A673 (cell line): ENCODE measurements at regions not wholly inside any gene's neighbourhood (a gene's known extent, or its start where the extent isn't known, plus 50 kb on each side); places are given as distances from the start of the nearest gene placed in this dataset.

ENCODE experiments used
- BruUV-seq: library from RNA; stranded (reverse); fragments of 400-500 nt; replicated peaks from 2 replicates; lab custom pipeline; 2021; lab: Mats Ljungman, UMichigan
- CTCF ChIA-PET: fragments of 300-600 bp; sonication (Branson Sonifier 250); formaldehyde crosslinking; loops from one replicate; lab custom pipeline; 2022; ENCODE audit warnings: antibody characterized with exemption; lab: Charles Lee
- POLR2A ChIA-PET: fragments of 300-600 bp; sonication (Branson Sonifier 250); formaldehyde crosslinking; loops from one replicate; lab custom pipeline; 2022; ENCODE audit warnings: antibody characterized with exemption; ENCODE audit not compliant: low non-redundant PET; lab: Charles Lee
- DNase-seq: peaks from one replicate; pipeline ENCODE4 v3.0.0-alpha.2; 2015; ENCODE audit warnings: low spot score
- H3K27ac ChIP-seq: fragments of 200-600 bp; sonication (generic); 2 replicates; pipeline ENCODE4 v1.5.1; 2016; ENCODE audit warnings: mixed run types, low read depth, mild to moderate bottlenecking, mixed read lengths, antibody characterized with exemption, low read length; ENCODE audit not compliant: poor library complexity, severe bottlenecking
- H3K27me3 ChIP-seq: fragments of 200-600 bp; sonication (generic); replicated peaks from 2 replicates; pipeline ENCODE4 v1.6.1; 2017; ENCODE audit warnings: mixed run types, low read depth, mild to moderate bottlenecking, mixed read lengths, antibody characterized with exemption, low read length; ENCODE audit not compliant: insufficient read depth, poor library complexity
- H3K36me3 ChIP-seq: fragments of 200-600 bp; sonication (generic); 2 replicates; pipeline ENCODE4 v1.6.1; 2016; ENCODE audit warnings: mixed run types, mild to moderate bottlenecking, mixed read lengths, antibody characterized with exemption, low read length; ENCODE audit not compliant: insufficient read depth, poor library complexity, severe bottlenecking
- H3K4me1 ChIP-seq: fragments of 200-600 bp; sonication (generic); 2 replicates; pipeline ENCODE4 v1.6.1; 2017; ENCODE audit warnings: mixed run types, mild to moderate bottlenecking, mixed read lengths, antibody characterized with exemption, low read length; ENCODE audit not compliant: insufficient read depth, poor library complexity, severe bottlenecking
- H3K4me3 ChIP-seq: fragments of 200-600 bp; sonication (generic); 2 replicates; pipeline ENCODE4 v1.5.1; 2016; ENCODE audit warnings: low read depth, mixed run types, mild to moderate bottlenecking, mixed read lengths, low read length; ENCODE audit not compliant: poor library complexity, severe bottlenecking
- H3K9me3 ChIP-seq: fragments of 200-600 bp; sonication (generic); 2 replicates; pipeline ENCODE4 v1.6.1; 2016; ENCODE audit warnings: mixed run types, low read depth, mild to moderate bottlenecking, mixed read lengths, antibody characterized with exemption, low read length; ENCODE audit not compliant: poor library complexity, severe bottlenecking
- EZH2 ChIP-seq: fragments of 200-600 bp; sonication (generic); IDR thresholded peaks from 2 replicates; pipeline ENCODE4 v1.6.1; 2017; ENCODE audit warnings: borderline replicate concordance, low read depth, mild to moderate bottlenecking, mixed read lengths, antibody characterized with exemption, low read length; ENCODE audit not compliant: poor library complexity, severe bottlenecking
- intact Hi-C: fragments of 100-400 bp; cut with micrococcal nuclease; formaldehyde crosslinking; loops from one replicate; pipeline ENCODE4 v1.10.0; 2022; ENCODE audit not compliant: unreplicated experiment
- TF ChIP-seq, protein P1 (sequence below): fragments of 300-800, 200-600 bp; sonication (generic); conservative IDR thresholded peaks from 2 replicates; pipeline ENCODE4 v1.5.1; 2017; ENCODE audit warnings: low read depth, mild to moderate bottlenecking, antibody characterized with exemption, low read length, moderate library complexity, mixed read lengths

GRCh38 chr3:168241156-168241555, 145.4 kb upstream of the GOLIM4 start:
- no peak overlapping the region for H3K27ac ChIP-seq
- no peaks in the 10 kb centered on the region for H3K4me1 ChIP-seq
- H3K9me3 ChIP-seq = no peaks in the 10 kb centered on the region
- no peak overlapping the region for H3K4me3 ChIP-seq
- DNase-seq = no peak
- H3K36me3 ChIP-seq = no peaks in the 10 kb centered on the region
- POLR2A ChIA-PET = no interaction called here
- CTCF ChIA-PET = no interaction called here
- TF ChIP-seq, protein P1, sequence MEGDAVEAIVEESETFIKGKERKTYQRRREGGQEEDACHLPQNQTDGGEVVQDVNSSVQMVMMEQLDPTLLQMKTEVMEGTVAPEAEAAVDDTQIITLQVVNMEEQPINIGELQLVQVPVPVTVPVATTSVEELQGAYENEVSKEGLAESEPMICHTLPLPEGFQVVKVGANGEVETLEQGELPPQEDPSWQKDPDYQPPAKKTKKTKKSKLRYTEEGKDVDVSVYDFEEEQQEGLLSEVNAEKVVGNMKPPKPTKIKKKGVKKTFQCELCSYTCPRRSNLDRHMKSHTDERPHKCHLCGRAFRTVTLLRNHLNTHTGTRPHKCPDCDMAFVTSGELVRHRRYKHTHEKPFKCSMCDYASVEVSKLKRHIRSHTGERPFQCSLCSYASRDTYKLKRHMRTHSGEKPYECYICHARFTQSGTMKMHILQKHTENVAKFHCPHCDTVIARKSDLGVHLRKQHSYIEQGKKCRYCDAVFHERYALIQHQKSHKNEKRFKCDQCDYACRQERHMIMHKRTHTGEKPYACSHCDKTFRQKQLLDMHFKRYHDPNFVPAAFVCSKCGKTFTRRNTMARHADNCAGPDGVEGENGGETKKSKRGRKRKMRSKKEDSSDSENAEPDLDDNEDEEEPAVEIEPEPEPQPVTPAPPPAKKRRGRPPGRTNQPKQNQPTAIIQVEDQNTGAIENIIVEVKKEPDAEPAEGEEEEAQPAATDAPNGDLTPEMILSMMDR = no peak
- no peak for TF ChIP-seq EZH2
- intact Hi-C loops = no loop called here
- no TSS peak for BruUV-seq
- H3K27me3 ChIP-seq = peaks cover 65% of the 10 kb centered on the region

DNA sequence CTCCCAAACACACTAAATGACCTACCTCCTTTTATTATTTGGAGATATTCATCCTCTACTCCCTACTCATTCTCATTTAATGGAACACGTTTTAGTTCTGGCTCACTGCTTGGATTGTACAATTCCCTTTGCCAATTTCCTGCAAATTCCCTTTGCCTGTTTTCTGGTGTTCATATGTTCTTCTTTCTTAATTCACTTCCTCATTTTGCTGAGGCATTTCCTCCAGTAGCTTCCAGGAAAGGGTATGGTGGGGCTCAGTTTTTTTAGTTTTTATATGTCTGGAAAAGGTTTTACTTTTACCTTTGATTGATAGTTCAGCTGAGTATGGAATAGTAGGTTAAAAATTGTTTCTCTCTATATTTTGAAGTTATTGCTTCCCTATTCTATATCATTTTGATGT, 143.6 kb upstream of the GOLIM4 start:
- DNase-seq = no peak
- no peaks in the 10 kb centered on the region for H3K36me3 ChIP-seq
- BruUV-seq = no TSS peak
- H3K9me3 ChIP-seq = no peaks in the 10 kb centered on the region
- no peak overlapping the region for H3K4me3 ChIP-seq
- ChIA-PET CTCF (no interaction called here), POLR2A (no interaction called here)
- peaks cover 47% of the 10 kb centered on the region for H3K27me3 ChIP-seq
- no peaks in the 10 kb centered on the region for H3K4me1 ChIP-seq
- H3K27ac ChIP-seq = no peak overlapping the region
- TF ChIP-seq EZH2 = no peak
- TF ChIP-seq, protein P1 = no peak
- intact Hi-C loops = no loop called here

DNA sequence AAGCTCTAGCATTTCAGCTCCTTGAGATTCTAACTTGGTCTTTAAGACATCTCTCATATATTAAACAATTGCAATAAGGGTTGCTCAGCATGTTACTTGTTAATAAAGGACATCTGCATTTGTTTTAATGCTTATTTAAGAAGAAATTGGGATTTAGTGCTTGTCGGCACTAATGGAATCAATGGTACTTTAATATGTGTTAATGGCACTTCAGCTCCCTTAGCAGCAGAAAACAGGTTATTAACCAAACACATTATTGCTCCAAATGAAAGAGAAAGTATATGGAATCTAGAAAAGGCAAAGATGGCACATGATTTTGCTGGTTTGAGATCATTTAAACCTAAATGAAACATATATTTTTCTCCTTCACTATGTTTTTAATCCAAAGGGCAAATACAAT, 137.3 kb upstream of the GOLIM4 start:
- Histone ChIP-seq H3K4me1 (no peaks in the 10 kb centered on the region), H3K27ac (no peak overlapping the region), H3K9me3 (no peaks in the 10 kb centered on the region), H3K4me3 (no peak overlapping the region), H3K27me3 (peaks cover 32% of the 10 kb centered on the region), H3K36me3 (no peaks in the 10 kb centered on the region)
- POLR2A ChIA-PET = no interaction called here
- no TSS peak for BruUV-seq
- intact Hi-C loops = no loop called here
- CTCF ChIA-PET = no interaction called here
- TF ChIP-seq EZH2 = no peak
- TF ChIP-seq, protein P1 = no peak
- DNase-seq = no peak
